ENCODE measurements at regions not wholly inside any gene's neighbourhood (a gene's known extent, or its start where the extent isn't known, plus 50 kb on each side); places are given as distances from the start of the nearest gene placed in this dataset.

DNA sequence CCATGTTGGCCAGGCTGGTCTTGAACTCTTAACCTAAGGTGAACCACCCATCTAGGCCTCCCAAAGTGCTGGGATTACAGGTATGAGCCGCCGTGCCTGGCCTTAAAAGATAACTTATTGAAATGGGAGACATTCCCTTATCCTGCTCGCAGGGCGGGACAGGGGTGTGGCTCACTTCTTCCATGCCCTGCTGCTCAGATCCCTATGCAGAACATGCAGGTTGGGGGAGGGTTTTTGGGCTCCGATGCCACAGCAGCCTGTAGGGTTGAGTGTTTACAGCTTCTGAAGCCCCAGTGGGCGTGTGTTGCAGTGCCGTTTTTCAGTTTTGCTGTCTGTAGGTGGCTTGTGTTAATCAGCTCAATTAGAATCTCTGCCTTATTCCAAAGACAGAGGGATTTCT, 108.0 kb upstream of the BRINP1 start:
- Histone ChIP-seq H3K4me3 (replicated peaks in 1 of 2; ENCODE audit: low read depth in 1 of 2, low read length in 2 of 2) (no peak overlapping the region), H3K79me2 (ENCODE audit: insufficient read depth, low read length) (no peaks in the 10 kb centered on the region), H4K20me1 (ENCODE audit: insufficient read depth) (no peaks in the 10 kb centered on the region), H3K4me1 (ENCODE audit: control insufficient read depth in 1 of 2, insufficient read depth in 2 of 2, low read length in 2 of 2) (no peaks in the 10 kb centered on the region), H3K9me2 (ENCODE audit: insufficient read depth) (no peaks in the 10 kb centered on the region), H3K9me3 (ENCODE audit: control insufficient read depth in 1 of 2, insufficient read depth in 1 of 2, low read depth in 1 of 2, low read length in 2 of 2) (peaks cover 0 to 5% of the 10 kb centered on the region in 2 experiments; a peak in 1 of 4 replicates), H2AFZ (ENCODE audit: low read depth, low read length, poor library complexity, severe bottlenecking) (no peak overlapping the region), H3K36me3 (ENCODE audit: control insufficient read depth in 1 of 2, insufficient read depth in 2 of 2, low read length in 2 of 2) (no peaks in the 10 kb centered on the region), H3K27me3 (ENCODE audit: insufficient read depth, low read length) (no peaks in the 10 kb centered on the region), H3K27ac (ENCODE audit: low read depth, low read length) (no peak overlapping the region), H3K4me2 (ENCODE audit: low read length) (no peak overlapping the region), H3K9ac (ENCODE audit: low read length) (no peak overlapping the region)
- TF ChIP-seq CEBPB (IDR thresholded peaks at IDR 0.05; ENCODE audit: low read depth) (no peak), SIN3A (IDR thresholded peaks at IDR 0.05; ENCODE audit: low read depth) (no peak), SRF (IDR thresholded peaks at IDR 0.05; ENCODE audit: low read depth) (no peak), TCF7L2 (IDR thresholded peaks at IDR 0.05; ENCODE audit: borderline replicate concordance, extremely low read depth, insufficient read depth, insufficient read length) (no peak)
- ATAC-seq (no peak), DNase-seq (ENCODE audit: low read depth, low spot score) (no peak)
- intact Hi-C loops (cut with micrococcal nuclease) = no loop called here
- BruUV-seq (replicated peaks) = no TSS peak
- RAD21 ChIA-PET (ENCODE audit: low non-redundant PET in 1 of 2, low total read pairs in 2 of 2, uncharacterized antibody in 2 of 2, unreplicated experiment in 2 of 2) = no interaction called here
- CTCF ChIA-PET = no interaction called here
- POLR2A ChIA-PET = no interaction called here

DNA sequence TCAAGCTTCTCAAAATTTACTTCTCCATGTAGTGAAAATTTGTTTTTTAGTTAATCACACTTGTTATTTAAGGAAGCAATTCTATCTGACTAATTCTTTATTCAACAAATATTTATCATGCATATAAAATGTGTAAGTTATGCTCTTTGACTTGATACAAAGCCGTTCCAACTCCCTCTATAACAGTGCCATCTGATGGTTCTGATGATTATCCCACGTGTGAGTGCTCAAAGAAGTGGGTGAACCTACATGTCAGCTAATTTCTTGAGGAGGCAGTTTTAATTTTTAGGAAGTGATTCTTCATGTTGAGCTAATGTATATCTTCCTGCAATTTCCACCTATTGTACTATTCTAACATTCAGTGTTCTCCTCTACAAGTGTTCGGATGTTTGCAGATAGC, 88.8 kb upstream of the BRINP1 start:
- H3K4me1 ChIP-seq (ENCODE audit: control insufficient read depth in 1 of 2, insufficient read depth in 2 of 2, low read length in 2 of 2) = no peaks in the 10 kb centered on the region
- DNase-seq (ENCODE audit: low read depth, low spot score) = no peak
- TF ChIP-seq YY1 (IDR thresholded peaks at IDR 0.05; ENCODE audit: extremely low read depth, insufficient replicate concordance, low read depth, low read length) (no peak), POLR2A (IDR thresholded peaks at IDR 0.05; ENCODE audit: borderline replicate concordance, extremely low read depth, insufficient read depth, insufficient read length) (no peak), POLR2AphosphoS5 (IDR thresholded peaks at IDR 0.05; ENCODE audit: low read depth, low read length) (no peak), TCF7L2 (IDR thresholded peaks at IDR 0.05; ENCODE audit: borderline replicate concordance, extremely low read depth, insufficient read depth, insufficient read length) (no peak), SP1 (IDR thresholded peaks at IDR 0.05; ENCODE audit: low read depth) (no peak), ZNF274 (IDR thresholded peaks at IDR 0.05; ENCODE audit: low read depth, low read length) (no peak), FOSL1 (IDR thresholded peaks at IDR 0.05; ENCODE audit: low read depth) (no peak), CEBPB (IDR thresholded peaks at IDR 0.05; ENCODE audit: low read depth) (no peak), ELF1 (IDR thresholded peaks at IDR 0.05; ENCODE audit: borderline replicate concordance, low read depth) (no peak), EZH2phosphoT487 (IDR thresholded peaks at IDR 0.05; ENCODE audit: borderline replicate concordance) (no peak), REST (IDR thresholded peaks at IDR 0.05; ENCODE audit: low read depth) (no peak), JUND (IDR thresholded peaks at IDR 0.05) (no peak)
- H3K36me3 ChIP-seq (ENCODE audit: control insufficient read depth in 1 of 2, insufficient read depth in 2 of 2, low read length in 2 of 2) = no peaks in the 10 kb centered on the region
- no peaks in the 10 kb centered on the region for H3K9me2 ChIP-seq (ENCODE audit: insufficient read depth)
- ChIA-PET RAD21 (ENCODE audit: low non-redundant PET in 1 of 2, low total read pairs in 2 of 2, uncharacterized antibody in 2 of 2, unreplicated experiment in 2 of 2) (no interaction called here), POLR2A (no interaction called here), CTCF (no interaction called here)
- no peak overlapping the region for H3K27ac ChIP-seq (ENCODE audit: low read depth, low read length)
- peaks cover 4% of the 10 kb centered on the region in 2 experiments; a peak in 2 of 4 replicates for H3K9me3 ChIP-seq (ENCODE audit: control insufficient read depth in 1 of 2, insufficient read depth in 1 of 2, low read depth in 1 of 2, low read length in 2 of 2)
- H3K9ac ChIP-seq (ENCODE audit: low read length) = no peak overlapping the region
- H2AFZ ChIP-seq (ENCODE audit: low read depth, low read length, poor library complexity, severe bottlenecking) = no peak overlapping the region
- no TSS peak for BruUV-seq (replicated peaks)
- no peaks in the 10 kb centered on the region for H4K20me1 ChIP-seq (ENCODE audit: insufficient read depth)
- H3K4me2 ChIP-seq (ENCODE audit: low read length) = no peak overlapping the region
- no peaks in the 10 kb centered on the region for H3K27me3 ChIP-seq (ENCODE audit: insufficient read depth, low read length)
- H3K4me3 ChIP-seq (replicated peaks in 1 of 2; ENCODE audit: low read depth in 1 of 2, low read length in 2 of 2) = no peak overlapping the region
- no peaks in the 10 kb centered on the region for H3K79me2 ChIP-seq (ENCODE audit: insufficient read depth, low read length)
- intact Hi-C loops (cut with micrococcal nuclease) = no loop called here
- no peak for ATAC-seq

Measured in HCT116 (cell line).